ENCODE measurements at regions not wholly inside any gene's neighbourhood (a gene's known extent, or its start where the extent isn't known, plus 50 kb on each side); places are given as distances from the start of the nearest gene placed in this dataset.

- no peak for TF ChIP-seq CTCF (IDR thresholded peaks at IDR 0.05)
- no peak for TF ChIP-seq EZH2 (IDR thresholded peaks at IDR 0.05)
Observed at GRCh38 chr13:89740994-89741685, 1606.3 kb upstream of the MIR17HG start.

Data from neural progenitor cell (in vitro differentiated cells).